ENCODE measurements at regions not wholly inside any gene's neighbourhood (a gene's known extent, or its start where the extent isn't known, plus 50 kb on each side); places are given as distances from the start of the nearest gene placed in this dataset.

DNA sequence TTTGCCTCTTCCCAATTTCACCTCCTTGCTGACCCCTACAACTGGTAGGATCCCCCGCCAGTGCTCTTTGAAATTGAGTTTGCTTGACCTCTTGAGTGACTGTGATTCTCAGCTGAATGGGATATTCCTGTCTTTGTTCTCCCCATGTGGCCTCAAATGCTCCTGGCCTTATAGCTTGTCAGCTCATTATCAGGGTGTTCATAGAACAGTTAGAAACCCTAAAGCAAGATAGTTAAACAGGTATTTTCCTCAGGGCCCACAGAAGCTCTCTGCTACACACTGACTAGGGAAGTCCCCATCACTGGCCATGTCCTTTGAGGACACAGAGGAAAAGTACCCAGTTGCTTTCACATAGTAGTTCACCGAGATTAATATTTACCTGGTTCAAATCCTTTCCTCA lies 211.5 kb upstream of the DTNBP1 start:
- TF ChIP-seq, protein P1, sequence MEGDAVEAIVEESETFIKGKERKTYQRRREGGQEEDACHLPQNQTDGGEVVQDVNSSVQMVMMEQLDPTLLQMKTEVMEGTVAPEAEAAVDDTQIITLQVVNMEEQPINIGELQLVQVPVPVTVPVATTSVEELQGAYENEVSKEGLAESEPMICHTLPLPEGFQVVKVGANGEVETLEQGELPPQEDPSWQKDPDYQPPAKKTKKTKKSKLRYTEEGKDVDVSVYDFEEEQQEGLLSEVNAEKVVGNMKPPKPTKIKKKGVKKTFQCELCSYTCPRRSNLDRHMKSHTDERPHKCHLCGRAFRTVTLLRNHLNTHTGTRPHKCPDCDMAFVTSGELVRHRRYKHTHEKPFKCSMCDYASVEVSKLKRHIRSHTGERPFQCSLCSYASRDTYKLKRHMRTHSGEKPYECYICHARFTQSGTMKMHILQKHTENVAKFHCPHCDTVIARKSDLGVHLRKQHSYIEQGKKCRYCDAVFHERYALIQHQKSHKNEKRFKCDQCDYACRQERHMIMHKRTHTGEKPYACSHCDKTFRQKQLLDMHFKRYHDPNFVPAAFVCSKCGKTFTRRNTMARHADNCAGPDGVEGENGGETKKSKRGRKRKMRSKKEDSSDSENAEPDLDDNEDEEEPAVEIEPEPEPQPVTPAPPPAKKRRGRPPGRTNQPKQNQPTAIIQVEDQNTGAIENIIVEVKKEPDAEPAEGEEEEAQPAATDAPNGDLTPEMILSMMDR (IDR thresholded peaks at IDR 0.05), result no peak
- no peak for TF ChIP-seq POLR2A (IDR thresholded peaks at IDR 0.05)

Data from uterus (tissue), 2 donors.